RWPE2 (cell line): ENCODE measurements at regions not wholly inside any gene's neighbourhood (a gene's known extent, or its start where the extent isn't known, plus 50 kb on each side); places are given as distances from the start of the nearest gene placed in this dataset.

Experiments used
- ATAC-seq: fragments of 200-7000 bp; cut with Tn5 transposase; 3 replicates; pipeline ENCODE4 v1.9.1; 2021; ENCODE audit warnings: low read depth
- DNase-seq: peaks from one replicate; pipeline ENCODE4 v3.0.0-alpha.2; 2020; ENCODE audit warnings: low spot score
- H3K27ac ChIP-seq: fragments of 450-650 bp; 2 replicates; pipeline ENCODE4 v1.5.1; 2017; ENCODE audit warnings: mild to moderate bottlenecking; ENCODE audit not compliant: poor library complexity, severe bottlenecking
- H3K27me3 ChIP-seq: fragments of 250-450 bp; sonication (Bioruptor Pico); 2 replicates; pipeline ENCODE4 v1.5.1; 2021; ENCODE audit warnings: mild to moderate bottlenecking, moderate library complexity; ENCODE audit not compliant: insufficient read depth, poor library complexity, severe bottlenecking
- H3K36me3 ChIP-seq: fragments of 250-450 bp; sonication (Bioruptor Pico); 2 replicates; pipeline ENCODE4 v1.5.1; 2020; ENCODE audit warnings: low read depth, mild to moderate bottlenecking, moderate library complexity
- H3K4me1 ChIP-seq: fragments of 250-450 bp; sonication (Bioruptor Pico); 2 replicates; pipeline ENCODE4 v1.5.1; 2021; ENCODE audit warnings: mild to moderate bottlenecking, moderate library complexity; ENCODE audit not compliant: insufficient read depth, poor library complexity, severe bottlenecking
- H3K4me3 ChIP-seq: fragments of 250-450 bp; sonication (Bioruptor Pico); 2 replicates; pipeline ENCODE4 v1.5.1; 2021; ENCODE audit warnings: mild to moderate bottlenecking, moderate library complexity; ENCODE audit not compliant: severe bottlenecking
- H3K9me3 ChIP-seq: fragments of 250-450 bp; sonication (Bioruptor Pico); 2 replicates; pipeline ENCODE4 v1.5.1; 2021; ENCODE audit warnings: mild to moderate bottlenecking, moderate library complexity; ENCODE audit not compliant: severe bottlenecking
- TF ChIP-seq, protein P1 (sequence below): fragments of 450-650 bp; IDR thresholded peaks from one replicate; pipeline ENCODE4 v1.5.1; 2017; ENCODE audit warnings: mild to moderate bottlenecking, moderate library complexity; ENCODE audit not compliant: poor library complexity, severe bottlenecking

DNA sequence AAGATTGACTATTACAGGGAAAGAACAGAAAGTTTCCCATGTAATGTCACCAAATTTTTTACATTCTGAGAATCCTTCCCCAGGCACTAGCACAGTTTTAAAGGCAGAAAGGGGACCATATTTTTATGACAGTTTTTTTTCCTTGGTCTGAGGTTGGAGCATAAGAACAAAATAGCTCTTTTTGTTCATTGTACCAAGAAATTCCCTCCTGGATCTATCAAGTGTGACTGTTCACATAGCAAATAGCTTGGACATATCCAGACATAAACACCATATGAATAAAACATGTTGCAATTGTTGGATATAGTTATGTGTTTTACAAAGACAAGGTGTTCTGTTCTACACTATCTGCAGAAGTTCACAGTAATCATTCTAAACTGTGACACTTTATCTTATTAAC is 182.4 kb upstream of the ADGRL2 start:
- ATAC-seq (no peak), DNase-seq (no peak)
- H3K4me3 ChIP-seq: no peak overlapping the region
- TF ChIP-seq, protein P1, sequence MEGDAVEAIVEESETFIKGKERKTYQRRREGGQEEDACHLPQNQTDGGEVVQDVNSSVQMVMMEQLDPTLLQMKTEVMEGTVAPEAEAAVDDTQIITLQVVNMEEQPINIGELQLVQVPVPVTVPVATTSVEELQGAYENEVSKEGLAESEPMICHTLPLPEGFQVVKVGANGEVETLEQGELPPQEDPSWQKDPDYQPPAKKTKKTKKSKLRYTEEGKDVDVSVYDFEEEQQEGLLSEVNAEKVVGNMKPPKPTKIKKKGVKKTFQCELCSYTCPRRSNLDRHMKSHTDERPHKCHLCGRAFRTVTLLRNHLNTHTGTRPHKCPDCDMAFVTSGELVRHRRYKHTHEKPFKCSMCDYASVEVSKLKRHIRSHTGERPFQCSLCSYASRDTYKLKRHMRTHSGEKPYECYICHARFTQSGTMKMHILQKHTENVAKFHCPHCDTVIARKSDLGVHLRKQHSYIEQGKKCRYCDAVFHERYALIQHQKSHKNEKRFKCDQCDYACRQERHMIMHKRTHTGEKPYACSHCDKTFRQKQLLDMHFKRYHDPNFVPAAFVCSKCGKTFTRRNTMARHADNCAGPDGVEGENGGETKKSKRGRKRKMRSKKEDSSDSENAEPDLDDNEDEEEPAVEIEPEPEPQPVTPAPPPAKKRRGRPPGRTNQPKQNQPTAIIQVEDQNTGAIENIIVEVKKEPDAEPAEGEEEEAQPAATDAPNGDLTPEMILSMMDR: no peak
- H3K27me3 ChIP-seq: no peaks in the 10 kb centered on the region
- no peak overlapping the region for H3K27ac ChIP-seq
- H3K36me3 ChIP-seq: no peaks in the 10 kb centered on the region
- no peaks in the 10 kb centered on the region for H3K9me3 ChIP-seq
- no peaks in the 10 kb centered on the region for H3K4me1 ChIP-seq

DNA sequence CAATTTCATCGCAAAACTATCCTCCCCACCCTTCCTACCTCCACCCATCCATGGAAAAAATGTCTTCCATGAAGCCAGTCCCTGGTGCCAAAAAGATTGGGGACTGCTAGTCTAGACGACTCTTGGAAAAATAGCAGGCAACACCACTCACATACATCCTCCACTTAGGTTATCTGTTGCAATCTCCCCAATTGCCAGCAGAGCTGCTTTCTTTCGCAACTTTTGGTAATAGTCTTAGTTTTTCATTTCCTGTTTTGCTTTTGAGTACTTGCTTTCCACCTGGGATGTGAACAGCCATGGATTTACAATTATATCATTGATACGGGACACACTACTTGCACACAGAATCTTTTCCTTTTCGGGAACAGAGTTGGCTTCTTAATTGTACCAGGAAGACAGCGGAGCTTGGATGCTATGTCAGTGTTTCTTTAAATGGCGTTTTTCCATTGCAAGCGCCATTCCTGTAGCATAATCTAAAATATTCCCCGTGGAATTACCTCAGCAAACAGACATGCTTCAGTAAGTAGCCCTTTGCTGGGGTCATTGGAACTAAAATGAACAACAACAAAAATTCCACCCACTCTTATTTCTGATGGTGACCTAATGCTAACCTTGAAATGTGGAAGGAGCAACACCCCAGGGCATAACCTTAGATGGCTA is 183.3 kb upstream of the ADGRL2 start:
- TF ChIP-seq, protein P1: no peak
- H3K4me3 ChIP-seq: no peak overlapping the region
- H3K9me3 ChIP-seq: no peaks in the 10 kb centered on the region
- H3K36me3 ChIP-seq: no peaks in the 10 kb centered on the region
- DNase-seq: no peak
- H3K27ac ChIP-seq: no peak overlapping the region
- H3K4me1 ChIP-seq: no peaks in the 10 kb centered on the region
- no peaks in the 10 kb centered on the region for H3K27me3 ChIP-seq
- ATAC-seq: no peak

DNA sequence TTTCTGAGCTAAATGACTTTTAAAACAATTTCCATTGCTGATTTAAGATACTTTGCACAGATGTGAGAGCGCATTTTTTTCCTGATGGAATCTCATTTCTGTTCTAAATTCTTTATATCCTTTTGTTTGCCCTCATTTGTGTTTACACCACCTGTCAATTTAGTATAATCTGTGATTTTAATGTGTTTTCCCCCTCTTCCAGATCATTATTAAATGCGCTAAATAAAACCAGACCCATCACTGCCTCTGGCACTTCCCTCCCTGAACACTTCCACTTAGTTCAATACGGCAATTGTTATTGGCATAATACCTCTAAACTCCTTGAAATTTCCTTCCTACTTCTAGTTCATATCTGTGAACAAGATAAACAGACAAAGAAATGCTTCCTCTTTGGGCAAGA is 186.9 kb upstream of the ADGRL2 start:
- Histone ChIP-seq H3K27ac (no peak overlapping the region), H3K9me3 (no peaks in the 10 kb centered on the region), H3K27me3 (no peaks in the 10 kb centered on the region), H3K4me1 (no peaks in the 10 kb centered on the region), H3K36me3 (no peaks in the 10 kb centered on the region), H3K4me3 (no peak overlapping the region)
- TF ChIP-seq, protein P1: no peak
- no peak for ATAC-seq
- no peak for DNase-seq

DNA sequence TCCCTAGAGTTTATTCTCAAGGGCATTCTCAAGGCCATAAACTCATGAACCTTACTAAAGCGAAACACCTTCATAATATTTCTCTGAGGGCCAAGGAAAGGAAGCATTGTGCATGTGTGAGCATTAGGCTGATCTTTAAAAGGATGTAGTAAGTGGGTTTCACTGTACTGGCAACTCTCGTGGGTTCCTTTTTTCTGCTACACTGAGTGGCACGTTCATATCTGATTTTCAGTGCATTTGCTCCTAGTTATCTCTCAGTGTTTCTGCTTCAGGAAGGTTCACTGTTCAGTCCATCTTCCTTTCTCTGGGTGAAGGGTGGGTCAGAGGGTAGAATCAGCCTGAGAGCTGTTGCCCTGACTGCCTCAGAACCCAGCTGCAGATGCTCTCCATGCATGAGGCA is 192.8 kb upstream of the ADGRL2 start:
- ATAC-seq (no peak), DNase-seq (no peak)
- Histone ChIP-seq H3K36me3 (no peaks in the 10 kb centered on the region), H3K9me3 (no peaks in the 10 kb centered on the region), H3K4me3 (no peak overlapping the region), H3K27me3 (no peaks in the 10 kb centered on the region), H3K27ac (no peak overlapping the region), H3K4me1 (no peaks in the 10 kb centered on the region)
- TF ChIP-seq, protein P1: no peak

DNA sequence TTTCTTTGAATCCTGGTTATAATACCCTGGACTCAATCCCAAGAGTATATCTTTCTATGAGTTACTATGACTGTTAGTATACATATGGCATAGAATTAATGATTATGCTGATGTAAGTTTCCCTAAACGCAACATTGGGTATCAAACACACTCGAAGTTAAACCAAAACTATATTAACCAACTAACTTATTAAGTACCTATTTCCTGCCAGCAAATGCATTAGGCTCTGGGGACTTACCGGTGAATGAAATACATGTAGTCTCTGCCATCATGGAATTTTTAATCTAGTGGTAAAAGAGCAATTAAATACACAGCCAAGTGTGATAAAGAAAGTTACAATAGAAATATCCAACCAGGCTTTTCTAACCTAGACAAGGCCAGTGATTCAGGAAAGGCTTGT is 193.6 kb upstream of the ADGRL2 start:
- no peaks in the 10 kb centered on the region for H3K9me3 ChIP-seq
- ATAC-seq (no peak), DNase-seq (no peak)
- H3K4me3 ChIP-seq: no peak overlapping the region
- H3K27ac ChIP-seq: no peak overlapping the region
- no peaks in the 10 kb centered on the region for H3K36me3 ChIP-seq
- TF ChIP-seq, protein P1: no peak
- H3K4me1 ChIP-seq: no peaks in the 10 kb centered on the region
- H3K27me3 ChIP-seq: no peaks in the 10 kb centered on the region
